Inferior parietal cortex (tissue), 1 donor: ENCODE measurements at regions not wholly inside any gene's neighbourhood (a gene's known extent, or its start where the extent isn't known, plus 50 kb on each side); places are given as distances from the start of the nearest gene placed in this dataset.

Experiments
- DNase-seq: peaks from one replicate; pipeline ENCODE4 v3.0.0-alpha.2; 2016; ENCODE audit errors: extremely low spot score

GRCh38 chr2:7812231-7812995, 869.4 kb upstream of the ID2 start:
- no peak for DNase-seq

GRCh38 chr2:7813541-7814292, 868.1 kb upstream of the ID2 start:
- DNase-seq, result no peak

- no peak for DNase-seq
Observed at GRCh38 chr2:7815726-7816125, 866.1 kb upstream of the ID2 start.

- no peak for DNase-seq
Observed at GRCh38 chr2:7816233-7816632, 865.6 kb upstream of the ID2 start.

GRCh38 chr2:7816944-7817343, 864.9 kb upstream of the ID2 start:
- DNase-seq, result no peak

GRCh38 chr2:7819316-7819715, 862.5 kb upstream of the ID2 start:
- no peak for DNase-seq

- DNase-seq, result no peak
Observed at GRCh38 chr2:7819850-7820249, 862.0 kb upstream of the ID2 start.

- DNase-seq, result no peak
Observed at GRCh38 chr2:7824211-7824610, 857.6 kb upstream of the ID2 start.

- no peak for DNase-seq
Observed at GRCh38 chr2:7825591-7826312, 856.1 kb upstream of the ID2 start.

- DNase-seq, result no peak
Observed at GRCh38 chr2:7826656-7827055, 855.2 kb upstream of the ID2 start.

- no peak for DNase-seq
Observed at GRCh38 chr2:7829241-7829640, 852.6 kb upstream of the ID2 start.

GRCh38 chr2:7830616-7831015, 851.2 kb upstream of the ID2 start:
- no peak for DNase-seq

- DNase-seq, result no peak
Observed at GRCh38 chr2:7835151-7835550, 846.7 kb upstream of the ID2 start.

- DNase-seq, result no peak
Observed at GRCh38 chr2:7835693-7836680, 845.9 kb upstream of the ID2 start.

GRCh38 chr2:7837237-7837760, 844.6 kb upstream of the ID2 start:
- no peak for DNase-seq

GRCh38 chr2:7838669-7839068, 843.2 kb upstream of the ID2 start:
- no peak for DNase-seq

GRCh38 chr2:7840651-7841380, 841.0 kb upstream of the ID2 start:
- DNase-seq, result no peak

GRCh38 chr2:7841751-7842150, 840.1 kb upstream of the ID2 start:
- DNase-seq, result no peak

- DNase-seq, result no peak
Observed at GRCh38 chr2:7844414-7844965, 837.4 kb upstream of the ID2 start.

GRCh38 chr2:7845332-7845731, 836.5 kb upstream of the ID2 start:
- no peak for DNase-seq
